ENCODE measurements at regions not wholly inside any gene's neighbourhood (a gene's known extent, or its start where the extent isn't known, plus 50 kb on each side); places are given as distances from the start of the nearest gene placed in this dataset.

DNA sequence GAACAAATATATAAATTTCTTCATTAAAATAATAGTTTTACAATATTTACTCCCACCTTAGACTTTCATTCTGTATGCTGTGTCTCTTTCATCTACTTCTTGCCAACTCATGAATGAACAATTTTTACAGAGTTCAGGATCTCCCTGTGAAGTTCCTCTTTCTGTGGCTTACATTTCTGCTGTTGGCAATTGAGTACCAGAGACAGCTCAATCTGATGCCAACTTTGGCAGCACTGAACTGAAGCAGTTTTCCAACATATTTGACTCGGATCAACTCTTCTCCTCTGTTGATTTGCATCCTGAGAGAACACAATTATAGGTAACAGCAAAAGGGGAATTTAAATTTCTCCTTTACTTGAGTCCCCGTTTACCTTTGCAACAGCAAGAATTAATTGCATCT is 1262.2 kb downstream of the EFNA5 start:
- TF ChIP-seq, protein P1, sequence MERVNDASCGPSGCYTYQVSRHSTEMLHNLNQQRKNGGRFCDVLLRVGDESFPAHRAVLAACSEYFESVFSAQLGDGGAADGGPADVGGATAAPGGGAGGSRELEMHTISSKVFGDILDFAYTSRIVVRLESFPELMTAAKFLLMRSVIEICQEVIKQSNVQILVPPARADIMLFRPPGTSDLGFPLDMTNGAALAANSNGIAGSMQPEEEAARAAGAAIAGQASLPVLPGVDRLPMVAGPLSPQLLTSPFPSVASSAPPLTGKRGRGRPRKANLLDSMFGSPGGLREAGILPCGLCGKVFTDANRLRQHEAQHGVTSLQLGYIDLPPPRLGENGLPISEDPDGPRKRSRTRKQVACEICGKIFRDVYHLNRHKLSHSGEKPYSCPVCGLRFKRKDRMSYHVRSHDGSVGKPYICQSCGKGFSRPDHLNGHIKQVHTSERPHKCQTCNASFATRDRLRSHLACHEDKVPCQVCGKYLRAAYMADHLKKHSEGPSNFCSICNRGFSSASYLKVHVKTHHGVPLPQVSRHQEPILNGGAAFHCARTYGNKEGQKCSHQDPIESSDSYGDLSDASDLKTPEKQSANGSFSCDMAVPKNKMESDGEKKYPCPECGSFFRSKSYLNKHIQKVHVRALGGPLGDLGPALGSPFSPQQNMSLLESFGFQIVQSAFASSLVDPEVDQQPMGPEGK (CRISPR knock-in tag; IDR thresholded peaks at IDR 0.05; ENCODE audit: borderline replicate concordance) = no peak
- TF ChIP-seq GLIS3 (CRISPR knock-in tag; IDR thresholded peaks at IDR 0.05) = no peak
- no peak for TF ChIP-seq CSDC2 (CRISPR knock-in tag; IDR thresholded peaks at IDR 0.05)
- no peak for TF ChIP-seq ZC3H10 (CRISPR knock-in tag; IDR thresholded peaks at IDR 0.05)
- no peak for TF ChIP-seq OSR1 (CRISPR knock-in tag; IDR thresholded peaks at IDR 0.05)
- no peak for TF ChIP-seq ZFP3 (CRISPR knock-in tag; IDR thresholded peaks at IDR 0.05)
- no peak for TF ChIP-seq ARNTL (CRISPR knock-in tag; IDR thresholded peaks at IDR 0.05; ENCODE audit: borderline replicate concordance, low read depth)
- TF ChIP-seq TCF4 (CRISPR knock-in tag; IDR thresholded peaks at IDR 0.05; ENCODE audit: borderline replicate concordance) = no peak
- TF ChIP-seq ZNF565 (CRISPR knock-in tag; conservative IDR thresholded peaks at IDR 0.05; ENCODE audit: low read depth) = no peak
- TF ChIP-seq RARB (CRISPR knock-in tag; IDR thresholded peaks at IDR 0.05) = no peak
- TF ChIP-seq, protein P2, sequence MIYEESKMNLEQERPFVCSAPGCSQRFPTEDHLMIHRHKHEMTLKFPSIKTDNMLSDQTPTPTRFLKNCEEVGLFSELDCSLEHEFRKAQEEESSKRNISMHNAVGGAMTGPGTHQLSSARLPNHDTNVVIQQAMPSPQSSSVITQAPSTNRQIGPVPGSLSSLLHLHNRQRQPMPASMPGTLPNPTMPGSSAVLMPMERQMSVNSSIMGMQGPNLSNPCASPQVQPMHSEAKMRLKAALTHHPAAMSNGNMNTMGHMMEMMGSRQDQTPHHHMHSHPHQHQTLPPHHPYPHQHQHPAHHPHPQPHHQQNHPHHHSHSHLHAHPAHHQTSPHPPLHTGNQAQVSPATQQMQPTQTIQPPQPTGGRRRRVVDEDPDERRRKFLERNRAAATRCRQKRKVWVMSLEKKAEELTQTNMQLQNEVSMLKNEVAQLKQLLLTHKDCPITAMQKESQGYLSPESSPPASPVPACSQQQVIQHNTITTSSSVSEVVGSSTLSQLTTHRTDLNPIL (CRISPR knock-in tag; IDR thresholded peaks at IDR 0.05; ENCODE audit: low read depth) = no peak
